HG03469 (cell line): ENCODE measurements at regions not wholly inside any gene's neighbourhood (a gene's known extent, or its start where the extent isn't known, plus 50 kb on each side); places are given as distances from the start of the nearest gene placed in this dataset.

Experiments
- ATAC-seq: cut with Tn5 transposase; IDR thresholded peaks from one replicate; pipeline ENCODE4 v1.9.1; 2021; ENCODE audit warnings: mild to moderate bottlenecking, moderate library complexity, moderate number of reproducible peaks; ENCODE audit not compliant: unreplicated experiment

GRCh38 chrY:15594179-15594578 lies 1069.8 kb downstream of the NLGN4Y start:
- no peak for ATAC-seq

- ATAC-seq, result no peak
Observed at GRCh38 chrY:15600565-15600964, 1076.2 kb downstream of the NLGN4Y start.

DNA sequence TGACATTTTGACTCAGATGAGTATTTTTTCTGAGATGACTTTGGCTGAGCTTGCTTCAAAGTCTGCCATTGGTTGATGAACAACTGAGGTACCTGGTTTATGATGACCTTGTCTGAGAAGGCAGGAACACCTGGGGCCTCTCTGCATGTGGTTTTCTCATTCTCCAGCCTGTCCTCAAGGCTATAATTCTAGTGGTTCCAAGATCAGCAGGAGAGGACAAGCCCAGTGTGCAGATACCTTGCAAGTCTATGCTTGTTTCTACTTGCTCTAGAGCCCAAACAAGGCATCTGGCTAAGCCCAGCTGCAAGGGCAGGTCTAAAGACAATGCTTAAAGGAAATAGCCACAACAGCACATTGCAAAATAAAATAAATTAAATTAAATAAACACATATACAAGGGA lies 1100.0 kb downstream of the NLGN4Y start:
- ATAC-seq, result no peak

DNA sequence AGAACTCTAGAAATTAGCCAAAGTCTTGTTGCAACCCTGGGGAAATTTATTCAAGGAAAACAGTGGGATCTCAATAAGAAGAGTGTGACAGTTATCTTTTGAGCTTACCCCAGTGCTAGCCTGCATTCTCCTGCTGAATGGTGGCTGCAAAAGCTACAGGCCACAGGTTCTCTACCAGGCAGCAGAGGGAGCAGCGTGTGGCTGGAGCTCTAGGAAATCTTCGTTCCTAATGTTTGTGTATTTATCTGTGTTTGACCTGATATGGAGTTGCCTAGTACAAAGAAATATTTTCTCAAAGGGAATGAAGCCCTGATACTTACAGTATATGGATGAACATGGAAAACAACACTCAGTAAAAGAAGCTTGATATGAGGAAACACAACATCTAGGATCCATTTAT lies 1100.6 kb downstream of the NLGN4Y start:
- no peak for ATAC-seq

- no peak for ATAC-seq
Observed at GRCh38 chrY:15648198-15648597, 1123.9 kb downstream of the NLGN4Y start.

GRCh38 chrY:15650056-15650455 lies 1125.7 kb downstream of the NLGN4Y start:
- ATAC-seq, result no peak

- no peak for ATAC-seq
Observed at GRCh38 chrY:15688531-15688930, 1164.2 kb downstream of the NLGN4Y start.

DNA sequence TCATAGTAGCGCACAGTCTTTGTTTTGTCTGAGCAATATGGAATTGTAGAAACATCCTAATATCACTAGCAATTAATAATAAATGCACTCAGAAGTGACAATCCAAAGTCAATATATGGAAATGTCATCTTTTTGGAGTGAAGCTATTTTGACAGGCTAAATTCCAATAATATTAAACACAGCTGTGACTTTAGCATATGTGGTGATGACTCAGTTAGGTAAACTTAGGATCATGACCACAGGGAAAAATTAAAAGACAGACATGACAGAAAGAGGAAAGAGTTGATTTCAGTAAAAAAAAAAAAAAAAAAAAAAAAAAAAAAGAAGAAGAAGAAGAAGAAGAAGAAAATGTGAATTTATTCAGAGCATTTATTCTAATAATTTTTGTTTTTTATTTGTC lies 1165.7 kb downstream of the NLGN4Y start:
- ATAC-seq, result no peak

DNA sequence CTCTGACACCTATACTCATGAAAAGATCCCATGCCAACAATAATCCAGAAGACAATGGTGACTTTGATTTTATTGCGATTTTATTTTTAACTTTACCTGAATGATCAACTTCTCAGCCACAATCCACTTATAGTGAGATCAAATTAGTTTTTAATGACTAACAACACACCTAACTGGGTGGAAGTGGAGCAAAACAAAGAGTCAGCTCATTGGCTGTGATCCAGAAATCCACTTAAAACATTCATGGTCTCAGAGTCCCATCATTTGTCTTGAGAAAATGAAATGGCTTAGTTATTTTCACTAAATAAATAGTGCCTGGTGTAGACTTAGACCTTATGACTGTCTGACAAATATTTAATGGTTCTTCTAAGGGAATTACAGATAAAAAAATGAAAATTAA lies 1177.8 kb downstream of the NLGN4Y start:
- ATAC-seq, result no peak

GRCh38 chrY:15704906-15705305 lies 1180.6 kb downstream of the NLGN4Y start:
- ATAC-seq, result no peak

- ATAC-seq, result no peak
Observed at GRCh38 chrY:15749533-15750433, 1225.5 kb downstream of the NLGN4Y start.

DNA sequence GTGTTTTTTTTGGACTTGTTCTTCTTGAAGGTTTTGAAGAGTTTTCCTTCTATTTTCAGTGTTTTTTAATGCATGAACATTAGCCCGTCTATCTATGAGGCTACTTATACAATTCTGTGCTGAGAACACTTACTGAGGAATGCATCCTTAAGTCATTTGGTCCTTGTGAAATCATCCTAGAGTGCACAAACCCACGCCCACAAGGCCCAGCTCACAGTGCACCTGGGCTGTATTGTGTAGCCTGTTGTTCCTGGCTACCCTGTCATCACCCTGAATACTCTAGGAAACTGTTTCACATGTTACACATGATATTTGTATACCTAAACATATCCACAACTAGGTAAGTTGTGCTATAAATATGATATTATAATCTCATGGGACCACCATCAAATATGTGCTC lies 1226.7 kb downstream of the NLGN4Y start:
- ATAC-seq, result no peak

GRCh38 chrY:15756266-15756665 lies 1231.9 kb downstream of the NLGN4Y start:
- no peak for ATAC-seq

- no peak for ATAC-seq
Observed at GRCh38 chrY:15773579-15773978, 1249.2 kb downstream of the NLGN4Y start.

DNA sequence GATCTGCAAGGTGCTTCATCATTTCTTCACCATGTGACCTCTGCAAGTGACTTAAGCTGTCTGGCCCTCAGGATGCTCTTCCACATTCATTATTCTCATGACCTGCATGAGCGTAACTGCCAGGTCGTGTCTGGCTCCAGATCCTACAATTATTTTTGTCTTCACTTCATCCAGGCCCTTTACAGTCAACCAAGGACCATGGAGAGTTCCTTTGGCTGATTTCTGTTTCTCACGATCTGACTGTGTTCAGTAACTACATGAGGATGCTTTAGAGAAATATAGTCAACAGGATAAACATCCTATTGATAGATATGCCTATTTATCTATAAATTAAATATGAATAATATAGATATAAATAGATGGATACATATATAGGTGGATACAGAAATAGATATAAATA lies 1251.6 kb downstream of the NLGN4Y start:
- ATAC-seq, result no peak

DNA sequence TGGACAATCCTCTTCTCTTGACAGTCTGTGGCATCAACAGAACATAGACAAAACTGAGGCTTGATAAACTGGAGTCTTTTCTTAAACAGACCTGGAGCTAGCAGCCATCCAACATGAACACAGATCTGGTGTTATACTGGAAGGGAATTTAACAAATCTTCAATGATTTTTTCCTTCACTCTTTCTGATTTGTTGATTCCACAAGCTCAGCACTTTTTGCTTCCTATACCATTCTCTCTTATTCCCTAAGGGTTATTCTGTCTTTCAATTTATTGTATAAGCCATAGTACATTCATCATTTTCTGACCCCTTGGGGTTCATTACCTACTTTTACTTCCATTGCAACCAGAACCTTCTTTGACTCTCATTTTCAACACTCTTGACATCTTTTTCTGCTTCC lies 1255.6 kb downstream of the NLGN4Y start:
- ATAC-seq, result no peak

DNA sequence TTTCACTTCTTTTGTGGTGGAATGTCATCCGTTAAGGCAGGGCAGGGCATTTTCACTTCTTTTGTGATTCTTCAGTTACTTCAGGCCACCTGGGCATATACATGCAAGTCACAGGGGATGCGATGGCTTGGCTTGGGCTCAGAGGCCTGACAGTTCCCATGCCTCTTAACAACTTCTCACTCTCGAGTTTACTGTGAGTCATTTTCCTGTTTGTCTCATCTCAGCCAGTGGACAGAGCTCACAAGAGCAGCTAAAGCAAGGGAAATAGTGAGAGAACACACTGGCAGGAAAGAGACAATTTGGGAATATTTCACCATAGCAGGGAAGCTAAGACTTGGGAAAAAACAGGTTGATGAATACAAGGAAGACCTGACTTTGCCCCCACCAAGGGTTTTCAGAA lies 1275.7 kb downstream of the NLGN4Y start:
- no peak for ATAC-seq

GRCh38 chrY:15805985-15806384 lies 1281.7 kb downstream of the NLGN4Y start:
- no peak for ATAC-seq

DNA sequence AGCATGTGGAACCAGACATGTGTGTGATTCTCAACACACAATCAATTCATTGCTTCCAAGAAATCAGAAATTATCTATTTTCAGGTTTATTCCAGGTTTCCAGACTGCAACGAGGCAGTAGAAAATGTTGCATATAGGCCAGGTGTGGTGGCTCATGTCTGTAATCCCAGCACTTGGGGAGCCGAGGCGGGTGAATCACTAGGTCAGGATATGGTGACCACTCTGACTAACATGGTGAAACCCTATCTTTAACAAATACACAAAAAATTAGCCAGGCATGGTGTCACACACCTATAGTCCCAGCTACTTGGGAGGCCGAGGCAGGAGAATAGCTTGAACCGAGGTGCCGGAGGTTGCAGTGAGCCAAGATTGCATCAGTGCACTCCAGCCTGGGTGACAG lies 1289.9 kb downstream of the NLGN4Y start:
- no peak for ATAC-seq
